ENCODE measurements at regions not wholly inside any gene's neighbourhood (a gene's known extent, or its start where the extent isn't known, plus 50 kb on each side); places are given as distances from the start of the nearest gene placed in this dataset.

DNA sequence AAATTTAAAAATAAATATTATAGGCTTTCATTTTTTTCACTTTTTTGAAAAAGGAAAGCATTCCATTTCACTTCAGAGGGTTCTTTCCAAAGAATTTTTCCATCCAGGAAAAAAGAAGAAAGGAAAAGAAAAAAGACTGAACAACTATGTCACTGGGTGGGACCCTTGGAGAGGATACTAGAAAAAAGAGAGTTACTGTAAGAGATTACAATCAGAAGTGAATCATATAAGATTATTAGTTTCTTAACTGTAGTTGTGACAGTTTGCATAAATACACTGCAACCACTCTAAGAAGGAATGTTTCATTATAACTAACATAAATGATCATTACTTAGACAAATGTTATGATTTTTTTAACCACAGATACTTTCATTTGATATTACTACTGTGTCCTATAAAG, 87.8 kb downstream of the KLF12 start:
- TF ChIP-seq, protein P1, sequence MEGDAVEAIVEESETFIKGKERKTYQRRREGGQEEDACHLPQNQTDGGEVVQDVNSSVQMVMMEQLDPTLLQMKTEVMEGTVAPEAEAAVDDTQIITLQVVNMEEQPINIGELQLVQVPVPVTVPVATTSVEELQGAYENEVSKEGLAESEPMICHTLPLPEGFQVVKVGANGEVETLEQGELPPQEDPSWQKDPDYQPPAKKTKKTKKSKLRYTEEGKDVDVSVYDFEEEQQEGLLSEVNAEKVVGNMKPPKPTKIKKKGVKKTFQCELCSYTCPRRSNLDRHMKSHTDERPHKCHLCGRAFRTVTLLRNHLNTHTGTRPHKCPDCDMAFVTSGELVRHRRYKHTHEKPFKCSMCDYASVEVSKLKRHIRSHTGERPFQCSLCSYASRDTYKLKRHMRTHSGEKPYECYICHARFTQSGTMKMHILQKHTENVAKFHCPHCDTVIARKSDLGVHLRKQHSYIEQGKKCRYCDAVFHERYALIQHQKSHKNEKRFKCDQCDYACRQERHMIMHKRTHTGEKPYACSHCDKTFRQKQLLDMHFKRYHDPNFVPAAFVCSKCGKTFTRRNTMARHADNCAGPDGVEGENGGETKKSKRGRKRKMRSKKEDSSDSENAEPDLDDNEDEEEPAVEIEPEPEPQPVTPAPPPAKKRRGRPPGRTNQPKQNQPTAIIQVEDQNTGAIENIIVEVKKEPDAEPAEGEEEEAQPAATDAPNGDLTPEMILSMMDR (IDR thresholded peaks at IDR 0.05; ENCODE audit: insufficient read depth, missing control alignments), result no peak
- FAIRE-seq, result no peak
- DNase-seq (ENCODE audit: insufficient read length, low spot score), result no peak

DNA sequence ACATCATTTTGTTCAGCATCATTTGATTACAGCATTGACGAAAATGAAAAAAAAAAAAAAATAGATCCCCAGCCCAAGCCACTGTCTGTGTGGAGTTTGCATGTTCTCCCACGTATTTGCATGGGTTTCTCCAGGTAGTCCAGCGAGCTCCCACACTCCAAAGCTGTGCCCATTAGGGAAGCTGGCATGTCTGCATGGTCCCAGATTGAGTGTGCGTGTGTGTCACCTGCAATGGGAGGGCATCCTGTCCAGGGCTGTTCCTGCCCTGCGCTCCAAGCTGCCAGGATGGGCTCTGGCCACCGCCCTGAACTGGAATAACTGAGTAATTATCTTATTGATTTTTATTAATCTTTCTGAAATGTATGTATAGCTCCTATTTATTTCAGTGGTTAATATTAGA, 88.6 kb downstream of the KLF12 start:
- FAIRE-seq, result no peak
- TF ChIP-seq, protein P1 (IDR thresholded peaks at IDR 0.05; ENCODE audit: insufficient read depth, missing control alignments), result no peak
- DNase-seq (ENCODE audit: insufficient read length, low spot score), result no peak

DNA sequence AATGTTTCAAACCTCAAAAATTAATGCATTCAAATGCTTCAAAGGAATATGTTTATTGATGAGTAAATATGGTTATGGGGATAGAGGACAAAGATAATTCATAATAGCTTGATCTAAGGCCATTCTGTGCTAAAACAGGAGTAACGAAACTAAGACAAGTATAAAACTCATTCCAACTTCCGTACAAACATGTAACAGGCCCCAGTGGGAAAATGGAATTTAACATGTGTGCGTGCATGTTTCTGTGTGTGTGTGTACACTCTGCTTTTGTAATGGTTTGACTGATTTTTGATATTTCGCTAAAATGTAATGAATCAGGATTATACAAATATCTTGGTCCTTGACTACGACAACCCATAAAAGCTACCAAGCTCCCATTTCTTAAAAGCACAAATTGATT, 91.0 kb downstream of the KLF12 start:
- FAIRE-seq (no peak), DNase-seq (ENCODE audit: insufficient read length, low spot score) (no peak)
- TF ChIP-seq, protein P1 (IDR thresholded peaks at IDR 0.05; ENCODE audit: insufficient read depth, missing control alignments), result no peak

DNA sequence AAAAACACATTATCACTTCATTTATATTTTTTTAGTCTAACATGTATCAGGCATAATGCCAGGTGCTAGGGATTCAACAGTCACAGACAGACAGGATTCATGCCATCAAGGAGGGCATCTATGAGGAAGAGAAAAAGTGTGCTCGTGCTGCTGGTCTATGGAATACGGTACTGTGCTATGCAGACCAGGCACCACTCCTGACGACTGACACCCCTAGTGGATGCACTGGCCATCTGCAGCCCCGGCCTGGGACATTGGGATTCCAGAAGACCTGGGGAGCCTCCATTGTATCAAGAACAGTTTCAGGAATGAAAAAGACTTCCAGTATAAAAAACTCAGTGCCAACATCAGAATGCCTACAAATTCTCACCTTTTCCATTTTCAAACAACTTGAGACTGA, 94.0 kb downstream of the KLF12 start:
- TF ChIP-seq, protein P1 (IDR thresholded peaks at IDR 0.05; ENCODE audit: insufficient read depth, missing control alignments), result peak; percentile 51
- FAIRE-seq (no peak), DNase-seq (ENCODE audit: insufficient read length, low spot score) (no peak)

DNA sequence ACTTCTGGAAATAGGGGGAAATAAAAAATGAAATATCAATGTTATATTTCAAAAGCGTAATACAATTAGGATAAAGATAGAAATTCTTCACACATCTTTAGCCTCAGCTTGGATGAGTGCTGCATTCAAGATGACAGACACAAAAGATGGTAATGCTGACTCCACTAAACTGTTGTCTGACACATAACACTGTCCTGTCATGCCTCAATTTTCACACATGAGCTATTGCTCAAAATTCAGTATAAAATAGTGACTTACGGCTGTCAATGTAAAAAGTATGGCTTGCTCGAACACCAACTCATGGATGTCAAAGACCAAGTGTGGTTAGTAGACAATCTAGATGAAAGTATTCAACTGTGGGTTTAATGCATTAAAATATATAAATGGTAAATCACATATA, 94.5 kb downstream of the KLF12 start:
- TF ChIP-seq, protein P1 (IDR thresholded peaks at IDR 0.05; ENCODE audit: insufficient read depth, missing control alignments), result no peak
- DNase-seq (ENCODE audit: insufficient read length, low spot score) (no peak), FAIRE-seq (no peak)

DNA sequence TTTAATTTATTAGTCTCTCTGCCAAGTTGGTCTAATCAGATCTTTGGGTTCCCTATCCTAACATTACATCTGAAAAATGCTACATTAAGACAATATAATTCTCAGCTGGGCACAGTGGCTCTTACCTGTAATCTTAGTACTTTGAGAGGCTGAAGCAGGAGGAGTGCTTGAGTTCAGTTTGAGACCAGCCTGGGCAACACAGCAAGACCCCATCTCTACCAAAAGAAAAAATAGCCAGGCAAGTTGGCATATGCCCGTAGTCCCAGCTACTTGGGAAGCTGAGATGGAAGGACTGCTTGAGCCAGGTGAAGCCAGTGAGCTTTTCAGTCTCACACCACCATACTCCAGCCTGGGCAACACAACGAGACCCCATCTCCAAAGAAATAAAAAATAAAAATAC, 95.0 kb downstream of the KLF12 start:
- TF ChIP-seq, protein P1 (IDR thresholded peaks at IDR 0.05; ENCODE audit: insufficient read depth, missing control alignments), result no peak
- no peak for FAIRE-seq
- no peak for DNase-seq (ENCODE audit: insufficient read length, low spot score)

DNA sequence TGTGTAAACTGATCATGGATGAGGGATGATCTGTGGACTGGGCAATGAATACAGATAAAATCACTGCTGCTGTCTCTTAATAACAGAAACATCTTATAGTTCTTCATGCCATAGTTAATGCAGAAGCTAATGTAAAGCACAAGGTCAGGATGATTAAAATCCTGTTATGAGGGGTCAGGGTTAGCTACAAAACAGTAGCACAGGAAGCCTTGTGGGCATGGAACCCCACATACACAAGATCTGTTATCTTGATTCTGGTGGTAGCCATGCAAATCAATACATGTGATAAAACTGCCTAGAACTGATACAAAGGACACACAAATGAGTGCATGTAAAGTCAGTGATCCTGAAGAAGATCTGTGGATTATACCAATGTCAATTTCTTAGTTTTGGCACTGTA, 96.4 kb downstream of the KLF12 start:
- FAIRE-seq, result no peak
- TF ChIP-seq, protein P1 (IDR thresholded peaks at IDR 0.05; ENCODE audit: insufficient read depth, missing control alignments), result no peak
- no peak for DNase-seq (ENCODE audit: insufficient read length, low spot score)

All from D721Med (cell line).